PC-3 (cell line): ENCODE measurements at regions not wholly inside any gene's neighbourhood (a gene's known extent, or its start where the extent isn't known, plus 50 kb on each side); places are given as distances from the start of the nearest gene placed in this dataset.

ENCODE experiments used
- ATAC-seq: fragments of 200-7000 bp; cut with Tn5 transposase; 2 replicates; pipeline ENCODE4 v1.9.1; 2020; ENCODE audit warnings: mild to moderate bottlenecking, moderate library complexity
- BruUV-seq: library from RNA; stranded (reverse); fragments of 400-500 nt; replicated peaks from 2 replicates; lab custom pipeline; 2021; lab: Mats Ljungman, UMichigan
- CTCF ChIA-PET: fragments of 300-600 bp; sonication (Branson Sonifier 250); formaldehyde crosslinking; loops from one replicate; lab custom pipeline; 2022; ENCODE audit warnings: antibody characterized with exemption; lab: Charles Lee
- POLR2A ChIA-PET: fragments of 300-600 bp; sonication (Branson Sonifier 250); formaldehyde crosslinking; loops from one replicate; lab custom pipeline; 2022; ENCODE audit warnings: antibody characterized with exemption; ENCODE audit not compliant: unreplicated experiment; lab: Charles Lee
- DNase-seq: peaks from one replicate; pipeline ENCODE4 v3.0.0-alpha.2; 2015
- H2AFZ ChIP-seq: fragments of 300-600 bp; sonication (generic); 2 replicates; pipeline ENCODE4 v1.6.0; 2016; ENCODE audit warnings: antibody characterized with exemption, low read length
- H3F3A ChIP-seq: fragments of 300-600 bp; sonication (generic); one replicate; pipeline ENCODE4 v1.6.0; 2017; ENCODE audit warnings: antibody characterized with exemption, low read length, control low read depth, mild to moderate bottlenecking; ENCODE audit not compliant: unreplicated experiment
- H3K27ac ChIP-seq: fragments of 300-600 bp; sonication (generic); 2 replicates; pipeline ENCODE4 v1.5.1; 2016; ENCODE audit warnings: mild to moderate bottlenecking, low read length
- H3K27me3 ChIP-seq: fragments of 300-600 bp; sonication (generic); 2 replicates; pipeline ENCODE4 v1.6.1; 2016; ENCODE audit warnings: low read length, mixed read lengths
- H3K36me3 ChIP-seq: fragments of 300-600 bp; sonication (generic); 2 replicates; pipeline ENCODE4 v1.6.1; 2016; ENCODE audit warnings: low read depth, mixed run types, low read length, mixed read lengths
- H3K4me1 ChIP-seq: fragments of 300-600 bp; sonication (generic); 2 replicates; pipeline ENCODE4 v1.5.1; 2016; ENCODE audit warnings: low read length; ENCODE audit not compliant: insufficient read depth
- H3K4me2 ChIP-seq: fragments of 300-600 bp; sonication (generic); 2 replicates; pipeline ENCODE4 v1.6.0; 2016; ENCODE audit warnings: low read length
- H3K4me3 ChIP-seq: fragments of 300-600 bp; sonication (generic); 2 replicates; pipeline ENCODE4 v1.5.1; 2016; ENCODE audit warnings: mild to moderate bottlenecking, low read length, mixed read lengths
- H3K79me2 ChIP-seq: fragments of 300-600 bp; sonication (generic); 2 replicates; pipeline ENCODE4 v1.6.1; 2017; ENCODE audit warnings: low read length, mixed read lengths
- H3K9ac ChIP-seq: fragments of 300-600 bp; sonication (generic); 2 replicates; pipeline ENCODE4 v1.6.0; 2016; ENCODE audit warnings: mild to moderate bottlenecking, low read length
- H3K9me2 ChIP-seq: fragments of 300-600 bp; sonication (generic); replicated peaks from 2 replicates; pipeline ENCODE4 v1.6.1; 2016; ENCODE audit warnings: mixed run types, low read length, mixed read lengths
- H3K9me3 ChIP-seq: fragments of 300-600 bp; sonication (generic); 2 replicates; pipeline ENCODE4 v1.6.1; 2016; ENCODE audit warnings: low read length, mixed read lengths
- H4K20me1 ChIP-seq: fragments of 300-600 bp; sonication (generic); 2 replicates; pipeline ENCODE4 v1.6.1; 2016; ENCODE audit warnings: low read length, mixed read lengths
- CTCF ChIP-seq: fragments of 300-600 bp; sonication (generic); conservative IDR thresholded peaks from 2 replicates; pipeline ENCODE4 v1.5.1; 2017; ENCODE audit warnings: antibody characterized with exemption, low read depth, mild to moderate bottlenecking, low read length
- EZH2 ChIP-seq: fragments of 300-600 bp; sonication (generic); IDR thresholded peaks from one replicate; pipeline ENCODE4 v1.6.1; 2017; ENCODE audit warnings: antibody characterized with exemption, mild to moderate bottlenecking, low read length; ENCODE audit not compliant: unreplicated experiment
- EZH2phosphoT487 ChIP-seq: fragments of 300-600 bp; sonication (generic); IDR thresholded peaks from 2 replicates; pipeline ENCODE4 v1.6.1; 2018; ENCODE audit warnings: mild to moderate bottlenecking, antibody characterized with exemption, low read length, borderline replicate concordance
- intact Hi-C: fragments of 100-400 bp; cut with micrococcal nuclease; formaldehyde crosslinking; loops from 2 replicates; pipeline ENCODE4 v1.9.0; 2023

GRCh38 chr7:73969991-73970390 lies 58.0 kb upstream of the ELN start:
- intact Hi-C loops, result no loop called here
- CTCF ChIA-PET, result no interaction called here
- no peak for DNase-seq
- Histone ChIP-seq H4K20me1 (no peaks in the 10 kb centered on the region), H3K4me1 (no peaks in the 10 kb centered on the region), H3K36me3 (no peaks in the 10 kb centered on the region), H3F3A (no peaks in the 10 kb centered on the region), H3K4me3 (no peak overlapping the region), H3K9ac (no peak overlapping the region), H3K27me3 (no peaks in the 10 kb centered on the region), H3K4me2 (no peak overlapping the region), H3K27ac (no peak overlapping the region), H2AFZ (no peak overlapping the region), H3K9me3 (no peaks in the 10 kb centered on the region), H3K9me2 (no peaks in the 10 kb centered on the region), H3K79me2 (no peaks in the 10 kb centered on the region)
- no TSS peak for BruUV-seq
- TF ChIP-seq CTCF, result no peak
- no peak for TF ChIP-seq EZH2
- no peak for TF ChIP-seq EZH2phosphoT487
- no peak for ATAC-seq
- POLR2A ChIA-PET, result no interaction called here

GRCh38 chr7:73970801-73971229 lies 57.2 kb upstream of the ELN start:
- H3K9me3 ChIP-seq, result no peaks in the 10 kb centered on the region
- ATAC-seq, result no peak
- H3K79me2 ChIP-seq, result no peaks in the 10 kb centered on the region
- no peaks in the 10 kb centered on the region for H3K9me2 ChIP-seq
- H3F3A ChIP-seq, result no peaks in the 10 kb centered on the region
- H2AFZ ChIP-seq, result no peak overlapping the region
- POLR2A ChIA-PET, result no interaction called here
- H3K27ac ChIP-seq, result no peak overlapping the region
- TF ChIP-seq EZH2phosphoT487, result no peak
- no peak for TF ChIP-seq CTCF
- no peak for TF ChIP-seq EZH2
- no peaks in the 10 kb centered on the region for H3K27me3 ChIP-seq
- BruUV-seq, result no TSS peak
- no peak overlapping the region for H3K4me3 ChIP-seq
- no peak overlapping the region for H3K9ac ChIP-seq
- no peaks in the 10 kb centered on the region for H3K4me1 ChIP-seq
- no peak for DNase-seq
- H3K4me2 ChIP-seq, result no peak overlapping the region
- CTCF ChIA-PET, result no interaction called here
- H3K36me3 ChIP-seq, result no peaks in the 10 kb centered on the region
- intact Hi-C loops, result no loop called here
- H4K20me1 ChIP-seq, result no peaks in the 10 kb centered on the region

- CTCF ChIA-PET, result no interaction called here
- intact Hi-C loops, result no loop called here
- Histone ChIP-seq H3K9me3 (no peaks in the 10 kb centered on the region), H3K4me3 (no peak overlapping the region), H3K9me2 (no peaks in the 10 kb centered on the region), H3K4me1 (no peaks in the 10 kb centered on the region), H3K27ac (no peak overlapping the region), H3F3A (no peaks in the 10 kb centered on the region), H3K27me3 (no peaks in the 10 kb centered on the region), H3K4me2 (no peak overlapping the region), H2AFZ (no peak overlapping the region), H3K79me2 (no peaks in the 10 kb centered on the region), H3K9ac (no peak overlapping the region), H3K36me3 (no peaks in the 10 kb centered on the region), H4K20me1 (no peaks in the 10 kb centered on the region)
- BruUV-seq, result no TSS peak
- POLR2A ChIA-PET, result no interaction called here
- ATAC-seq, result peak; percentile 19; the same call in 1 of the 2 replicates
- DNase-seq, result no peak
- TF ChIP-seq EZH2 (no peak), CTCF (no peak), EZH2phosphoT487 (no peak)
Observed at GRCh38 chr7:73971322-73971703, 56.7 kb upstream of the ELN start.
